SK-N-MC (cell line): ENCODE measurements at regions not wholly inside any gene's neighbourhood (a gene's known extent, or its start where the extent isn't known, plus 50 kb on each side); places are given as distances from the start of the nearest gene placed in this dataset.

Experiments used
- EZH2 ChIP-seq: fragments of 200-600 bp; sonication (generic); IDR thresholded peaks from one replicate; pipeline ENCODE4 v1.6.1; 2017; ENCODE audit warnings: antibody characterized with exemption
- POLR2AphosphoS5 ChIP-seq: IDR thresholded peaks from 2 replicates; pipeline ENCODE4 v1.6.1; 2012; ENCODE audit warnings: mild to moderate bottlenecking, low read depth, low read length, borderline replicate concordance

DNA sequence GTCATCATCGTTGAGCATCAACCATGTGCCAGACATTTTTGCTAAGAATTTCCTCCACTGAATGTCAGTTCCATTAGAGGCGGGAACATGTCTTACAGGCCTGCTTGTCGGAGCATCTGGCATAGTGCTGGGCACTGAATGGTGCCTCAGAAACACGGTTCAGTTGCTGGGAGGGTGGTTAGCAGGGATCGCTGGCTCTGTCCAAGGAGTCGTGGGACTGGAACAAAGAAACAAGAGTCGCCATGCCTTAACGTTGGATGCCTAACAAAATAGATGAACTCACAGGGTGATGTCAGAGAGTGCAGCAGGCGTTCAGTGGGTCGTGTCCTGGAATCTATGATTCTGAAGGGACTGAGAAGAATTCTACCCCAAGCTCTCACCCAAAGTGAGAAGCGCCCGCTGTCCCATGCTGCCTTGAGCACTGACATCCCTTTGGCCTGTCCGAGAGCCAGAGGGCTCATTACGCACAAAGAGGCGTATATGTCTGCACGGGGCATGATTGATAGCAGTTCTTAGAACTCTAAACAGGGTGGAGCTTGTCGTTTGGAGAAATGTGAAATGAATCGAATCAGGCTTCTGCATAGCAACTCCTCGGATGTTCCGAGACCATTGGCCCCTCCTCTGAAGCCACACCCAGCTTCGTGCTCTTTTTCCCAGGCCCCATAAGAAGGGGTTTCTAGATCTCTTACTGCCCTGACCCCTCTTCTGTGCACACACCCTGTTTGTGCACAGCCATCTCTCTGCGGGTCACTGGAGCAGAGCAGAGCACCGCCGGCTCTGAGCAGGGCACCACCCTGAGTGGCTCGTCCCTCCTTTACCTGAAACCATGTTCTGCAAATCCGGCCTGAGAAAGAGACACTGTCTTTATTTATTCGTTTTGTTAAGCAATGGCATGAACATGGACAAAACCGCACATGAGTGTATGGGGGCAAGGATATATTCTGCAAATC, 113.1 kb upstream of the B3GAT1 start:
- TF ChIP-seq POLR2AphosphoS5 (no peak), EZH2 (no peak)
